H1 (cell line): ENCODE measurements at regions not wholly inside any gene's neighbourhood (a gene's known extent, or its start where the extent isn't known, plus 50 kb on each side); places are given as distances from the start of the nearest gene placed in this dataset.

Source experiments
- CTCF ChIA-PET: fragments of 300-600 bp; sonication (Branson Sonifier 250); formaldehyde crosslinking; loops from one replicate; lab custom pipeline; 2021; ENCODE audit not compliant: partially characterized antibody; lab: Charles Lee
- POLR2A ChIA-PET: fragments of 300-600 bp; sonication (Branson Sonifier 250); formaldehyde crosslinking; loops from one replicate; lab custom pipeline; 2021; ENCODE audit warnings: inconsistent platforms; ENCODE audit not compliant: partially characterized antibody; lab: Charles Lee
- DNase-seq, 2 experiments: peaks; one replicate each; pipeline versions ENCODE4 v3.0.0 to v3.0.0-alpha.2; 2010 to 2022; ENCODE audit warnings: low spot score in 2 of 2, low read depth in 1 of 2, mixed read lengths in 1 of 2
- FAIRE-seq: peaks from 2 replicates; lab custom pipeline; 2011; peaks lifted over from hg19 to GRCh38; lab: Jason Lieb, UNC
- H2AFZ ChIP-seq: 2 replicates; pipeline ENCODE4 v1.8.1; 2012; ENCODE audit warnings: low read length, inconsistent platforms
- H2AK5ac ChIP-seq: 2 replicates; pipeline ENCODE4 v1.6.1; 2013; ENCODE audit warnings: low read depth, low read length
- H2BK120ac ChIP-seq: replicated peaks from 2 replicates; pipeline ENCODE3; 2013; ENCODE audit warnings: low read depth, low read length, inconsistent platforms
- H2BK12ac ChIP-seq: 2 replicates; pipeline ENCODE4 v1.6.1; 2013; ENCODE audit warnings: low read depth, low read length
- H2BK15ac ChIP-seq: 2 replicates; pipeline ENCODE4 v1.6.1; 2013; ENCODE audit warnings: low read length
- H2BK20ac ChIP-seq: 2 replicates; pipeline ENCODE4 v1.6.1; 2013; ENCODE audit warnings: low read length
- H2BK5ac ChIP-seq: 2 replicates; pipeline ENCODE4 v1.6.1; 2013; ENCODE audit warnings: low read depth, low read length
- H3K14ac ChIP-seq: 2 replicates; pipeline ENCODE4 v1.6.1; 2013; ENCODE audit warnings: inconsistent platforms; ENCODE audit not compliant: insufficient read length
- H3K18ac ChIP-seq: 2 replicates; pipeline ENCODE4 v1.6.1; 2013; ENCODE audit warnings: low read length; ENCODE audit errors: extremely low read depth
- H3K23ac ChIP-seq: 2 replicates; pipeline ENCODE4 v1.6.1; 2013; ENCODE audit warnings: inconsistent platforms; ENCODE audit not compliant: insufficient read length
- H3K23me2 ChIP-seq: 2 replicates; pipeline ENCODE4 v1.6.1; 2013; ENCODE audit warnings: low read depth, low read length
- H3K27ac ChIP-seq: 2 replicates; pipeline ENCODE4 v1.6.1; 2011; ENCODE audit warnings: low read depth, low read length, inconsistent platforms
- H3K27me3 ChIP-seq, 4 experiments: replicated peaks in 1 of 4; 1 replicate in 1 of 4; 2 replicates in 3 of 4; pipeline versions ENCODE4 v1.6.1 to v1.8.1; 2011 to 2013; ENCODE audit warnings: low read length in 3 of 4, mild to moderate bottlenecking in 3 of 4, inconsistent platforms in 2 of 4, mixed read lengths in 2 of 4, moderate library complexity in 1 of 4; ENCODE audit not compliant: control insufficient read depth in 3 of 4, insufficient read depth in 3 of 4; ENCODE audit errors: extremely low read depth in 1 of 4
- H3K36me3 ChIP-seq, 4 experiments: 2 replicates each; pipeline versions ENCODE4 v1.6.1 to v1.8.1; 2011 to 2013; ENCODE audit warnings: mild to moderate bottlenecking in 4 of 4, low read length in 3 of 4, moderate library complexity in 2 of 4, control low read depth in 1 of 4, inconsistent platforms in 1 of 4; ENCODE audit not compliant: insufficient read depth in 4 of 4, control insufficient read depth in 2 of 4
- H3K4ac ChIP-seq: replicated peaks from 2 replicates; pipeline ENCODE3; 2013; ENCODE audit warnings: low read length, low read depth, mixed read lengths, inconsistent platforms; ENCODE audit not compliant: insufficient read length
- H3K4me1 ChIP-seq, 4 experiments: replicated peaks in 1 of 4; 1 replicate in 1 of 4; 2 replicates in 3 of 4; pipeline versions ENCODE4 v1.6.1 to v1.8.1; 2011 to 2013; ENCODE audit warnings: low read length in 3 of 4, inconsistent platforms in 2 of 4, mixed read lengths in 1 of 4; ENCODE audit not compliant: insufficient read depth in 4 of 4, control insufficient read depth in 3 of 4
- H3K4me2 ChIP-seq, 2 experiments: 2 replicates each; pipeline versions ENCODE4 v1.6.1 to v1.8.1; 2011 to 2013; ENCODE audit warnings: low read depth in 2 of 2, low read length in 2 of 2, control low read depth in 1 of 2, inconsistent platforms in 1 of 2, mild to moderate bottlenecking in 1 of 2; ENCODE audit not compliant: insufficient read depth in 1 of 2
- H3K4me3 ChIP-seq, 4 experiments: fragments of 200-600, 300-600 bp in 1 of 4; sonication (generic), shearing (Covaris generic), sonication (Bioruptor Twin) in 1 of 4; 2 replicates each; pipeline versions ENCODE4 v1.5.1 to v1.8.1; 2011 to 2016; ENCODE audit warnings: low read length in 4 of 4, low read depth in 3 of 4, control low read depth in 2 of 4, inconsistent platforms in 2 of 4, mild to moderate bottlenecking in 2 of 4, mixed read lengths in 1 of 4, moderate library complexity in 1 of 4; ENCODE audit not compliant: insufficient read depth in 2 of 4; ENCODE audit errors: extremely low read depth in 1 of 4
- H3K56ac ChIP-seq: replicated peaks from 2 replicates; pipeline ENCODE3; 2013; ENCODE audit warnings: low read depth, mild to moderate bottlenecking, mixed read lengths, low read length, inconsistent platforms; ENCODE audit not compliant: insufficient read length
- H3K79me1 ChIP-seq: 2 replicates; pipeline ENCODE4 v1.6.1; 2013; ENCODE audit warnings: low read depth, low read length, control low read depth
- H3K79me2 ChIP-seq, 2 experiments: 2 replicates each; pipeline versions ENCODE4 v1.6.1 to v1.8.1; 2012 to 2013; ENCODE audit warnings: low read length in 2 of 2, mild to moderate bottlenecking in 2 of 2, inconsistent platforms in 1 of 2; ENCODE audit not compliant: insufficient read depth in 2 of 2, control insufficient read depth in 1 of 2
- H3K9ac ChIP-seq, 4 experiments: replicated peaks in 1 of 4; 1 replicate in 1 of 4; 2 replicates in 3 of 4; pipeline versions ENCODE4 v1.6.1 to v1.8.1; 2011 to 2013; ENCODE audit warnings: low read depth in 3 of 4, low read length in 3 of 4, control low read depth in 2 of 4, mild to moderate bottlenecking in 2 of 4, moderate library complexity in 2 of 4, inconsistent platforms in 1 of 4; ENCODE audit errors: extremely low read depth in 1 of 4
- H3K9me3 ChIP-seq, 2 experiments: 2 replicates each; pipeline versions ENCODE4 v1.6.1 to v1.8.1; 2012 to 2013; ENCODE audit warnings: mild to moderate bottlenecking in 2 of 2, moderate library complexity in 2 of 2, control low read depth in 1 of 2, inconsistent platforms in 1 of 2, low read depth in 1 of 2, low read length in 1 of 2, mixed read lengths in 1 of 2; ENCODE audit not compliant: insufficient read depth in 2 of 2
- H4K20me1 ChIP-seq, 2 experiments: replicated peaks in 1 of 2; 2 replicates each; pipeline versions ENCODE3 to v1.8.1; 2011 to 2013; ENCODE audit warnings: inconsistent platforms in 2 of 2, low read length in 2 of 2, mild to moderate bottlenecking in 1 of 2; ENCODE audit not compliant: insufficient read depth in 2 of 2, control insufficient read depth in 1 of 2
- H4K5ac ChIP-seq: 2 replicates; pipeline ENCODE4 v1.6.1; 2013; ENCODE audit warnings: low read length, low read depth, mixed read lengths, inconsistent platforms; ENCODE audit not compliant: insufficient read length
- H4K8ac ChIP-seq: 2 replicates; pipeline ENCODE4 v1.8.0; 2013; ENCODE audit warnings: mild to moderate bottlenecking, moderate library complexity, low read length, inconsistent platforms; ENCODE audit not compliant: insufficient read depth; ENCODE audit errors: extremely low read depth
- H4K91ac ChIP-seq: replicated peaks from 2 replicates; pipeline ENCODE3; 2013; ENCODE audit warnings: low read length, mixed read lengths, inconsistent platforms; ENCODE audit not compliant: insufficient read length
- RAD21 ChIP-seq, 2 experiments: IDR thresholded peaks in 1 of 2; conservative IDR thresholded peaks in 1 of 2; 2 replicates each; pipeline ENCODE4 v1.6.1; 2011; ENCODE audit warnings: low read depth in 2 of 2, low read length in 2 of 2, improper control_type of control experiment in 1 of 2, inconsistent platforms in 1 of 2, mild to moderate bottlenecking in 1 of 2, moderate library complexity in 1 of 2
- RXRA ChIP-seq: IDR thresholded peaks from 2 replicates; pipeline ENCODE4 v1.6.1; 2011; ENCODE audit warnings: low read depth, mild to moderate bottlenecking, low read length, moderate library complexity; ENCODE audit not compliant: insufficient read depth
- SIN3A ChIP-seq, 2 experiments: IDR thresholded peaks in 1 of 2; conservative IDR thresholded peaks in 1 of 2; 2 replicates each; pipeline ENCODE4 v1.6.1; 2011 to 2012; ENCODE audit warnings: low read length in 2 of 2, improper control_type of control experiment in 1 of 2, low read depth in 1 of 2, mild to moderate bottlenecking in 1 of 2
- ZNF274 ChIP-seq: IDR thresholded peaks from 2 replicates; pipeline ENCODE4 v1.7.0; 2012; ENCODE audit warnings: low read length, borderline replicate concordance; ENCODE audit errors: extremely low read depth
- WGBS, 2 experiments: shearing (Covaris generic) in 1 of 2; methylation state at CpG; one replicate each; pipeline versions ENCODE4 v1.1.6 to v1.1.7; 2013 to 2015; ENCODE audit warnings: low lambda C conversion rate in 2 of 2, mixed read lengths in 2 of 2, inconsistent platforms in 1 of 2, low coverage in 1 of 2, missing lambda C conversion rate in 1 of 2; ENCODE audit not compliant: insufficient replicate concordance in 2 of 2, insufficient coverage in 1 of 2, insufficient read length in 1 of 2; ENCODE audit errors: extremely low coverage in 1 of 2, missing lambda C conversion rate in 1 of 2; 5-methylcytosine and 5-hydroxymethylcytosine counted together
- TF ChIP-seq, protein P1 (sequence below), 3 experiments: IDR thresholded peaks; 1 replicate in 2 of 3; 2 replicates in 1 of 3; pipeline versions ENCODE4 v1.5.1 to v1.6.1; 2011; ENCODE audit warnings: low read length in 3 of 3, mild to moderate bottlenecking in 3 of 3, inconsistent platforms in 2 of 3, low read depth in 1 of 3, moderate library complexity in 1 of 3; ENCODE audit not compliant: insufficient read depth in 1 of 3; ENCODE audit errors: control extremely low read depth in 1 of 3
- TF ChIP-seq, protein P2 (sequence below): IDR thresholded peaks from 2 replicates; pipeline ENCODE4 v1.6.1; 2012; ENCODE audit warnings: inconsistent platforms

- Histone ChIP-seq H3K18ac (no peak overlapping the region), H3K9ac (no peak overlapping the region), H4K5ac (no peak overlapping the region), H3K23ac (no peak overlapping the region), H3K79me2 (no peaks in the 10 kb centered on the region), H3K4ac (no peak overlapping the region)
- POLR2A ChIA-PET, result no interaction called here
- FAIRE-seq, result no peak
- TF ChIP-seq SIN3A (conservative IDR thresholded peaks at IDR 0.05 in 1 of 2, IDR thresholded peaks at IDR 0.05 in 1 of 2; ENCODE audit: low read depth in 1 of 2, low read length in 2 of 2) (no peak), RXRA (no peak), ZNF274 (no peak), RAD21 (IDR thresholded peaks at IDR 0.05 in 1 of 2, conservative IDR thresholded peaks at IDR 0.05 in 1 of 2; ENCODE audit: low read depth in 2 of 2, low read length in 2 of 2) (peak; percentile 43 to 45)
- TF ChIP-seq, protein P1, sequence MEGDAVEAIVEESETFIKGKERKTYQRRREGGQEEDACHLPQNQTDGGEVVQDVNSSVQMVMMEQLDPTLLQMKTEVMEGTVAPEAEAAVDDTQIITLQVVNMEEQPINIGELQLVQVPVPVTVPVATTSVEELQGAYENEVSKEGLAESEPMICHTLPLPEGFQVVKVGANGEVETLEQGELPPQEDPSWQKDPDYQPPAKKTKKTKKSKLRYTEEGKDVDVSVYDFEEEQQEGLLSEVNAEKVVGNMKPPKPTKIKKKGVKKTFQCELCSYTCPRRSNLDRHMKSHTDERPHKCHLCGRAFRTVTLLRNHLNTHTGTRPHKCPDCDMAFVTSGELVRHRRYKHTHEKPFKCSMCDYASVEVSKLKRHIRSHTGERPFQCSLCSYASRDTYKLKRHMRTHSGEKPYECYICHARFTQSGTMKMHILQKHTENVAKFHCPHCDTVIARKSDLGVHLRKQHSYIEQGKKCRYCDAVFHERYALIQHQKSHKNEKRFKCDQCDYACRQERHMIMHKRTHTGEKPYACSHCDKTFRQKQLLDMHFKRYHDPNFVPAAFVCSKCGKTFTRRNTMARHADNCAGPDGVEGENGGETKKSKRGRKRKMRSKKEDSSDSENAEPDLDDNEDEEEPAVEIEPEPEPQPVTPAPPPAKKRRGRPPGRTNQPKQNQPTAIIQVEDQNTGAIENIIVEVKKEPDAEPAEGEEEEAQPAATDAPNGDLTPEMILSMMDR (IDR thresholded peaks at IDR 0.05; ENCODE audit: control extremely low read depth in 1 of 3, insufficient read depth in 1 of 3, low read depth in 1 of 3, low read length in 3 of 3), result peak in 2 of 3 experiments; percentile 19 to 31; a peak in 3 of 4 replicates
- TF ChIP-seq, protein P2, sequence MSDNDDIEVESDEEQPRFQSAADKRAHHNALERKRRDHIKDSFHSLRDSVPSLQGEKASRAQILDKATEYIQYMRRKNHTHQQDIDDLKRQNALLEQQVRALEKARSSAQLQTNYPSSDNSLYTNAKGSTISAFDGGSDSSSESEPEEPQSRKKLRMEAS, result no peak
- TF ChIP-seq, all 59 proteins: peak for 2
- Histone ChIP-seq H3K4me1 (no peaks in the 10 kb centered on the region), H2BK5ac (no peak overlapping the region), H3K14ac (no peak overlapping the region), H3K4me3 (no peak overlapping the region), H3K9me3 (0 out of 4 replicates have a peak, but pooled peaks cover 2 to 4% of the 10 kb centered on the region in 2 experiments), H2BK20ac (no peak overlapping the region), H2AFZ (no peak overlapping the region), H2AK5ac (no peak overlapping the region), H2BK12ac (no peak overlapping the region), H3K27ac (no peak overlapping the region), H4K8ac (no peak overlapping the region), H3K56ac (no peak overlapping the region), H3K36me3 (no peaks in the 10 kb centered on the region), H2BK15ac (no peak overlapping the region), H3K23me2 (no peaks in the 10 kb centered on the region), H4K20me1 (no peaks in the 10 kb centered on the region), H3K4me2 (no peak overlapping the region), H4K91ac (no peak overlapping the region), H3K79me1 (no peaks in the 10 kb centered on the region), H3K27me3 (no peaks in the 10 kb centered on the region), H2BK120ac (no peak overlapping the region)
- WGBS, 2 experiments, result 58% methylated on average over 5 of the region's 5 CpGs; no CpG with 5 or more reads in 1 of the 2 experiments
- CTCF ChIA-PET, result interaction anchor here (0.6 to 1.5 kb wide), 4 partner anchors 11 to 900 kb away, joined by 3 read pairs; no protein-coding TSS in a partner anchor
- no peak for DNase-seq
Observed at GRCh38 chr4:177667687-177668086, 225.4 kb upstream of the AGA start.
